ENCODE measurements at regions not wholly inside any gene's neighbourhood (a gene's known extent, or its start where the extent isn't known, plus 50 kb on each side); places are given as distances from the start of the nearest gene placed in this dataset.

DNA sequence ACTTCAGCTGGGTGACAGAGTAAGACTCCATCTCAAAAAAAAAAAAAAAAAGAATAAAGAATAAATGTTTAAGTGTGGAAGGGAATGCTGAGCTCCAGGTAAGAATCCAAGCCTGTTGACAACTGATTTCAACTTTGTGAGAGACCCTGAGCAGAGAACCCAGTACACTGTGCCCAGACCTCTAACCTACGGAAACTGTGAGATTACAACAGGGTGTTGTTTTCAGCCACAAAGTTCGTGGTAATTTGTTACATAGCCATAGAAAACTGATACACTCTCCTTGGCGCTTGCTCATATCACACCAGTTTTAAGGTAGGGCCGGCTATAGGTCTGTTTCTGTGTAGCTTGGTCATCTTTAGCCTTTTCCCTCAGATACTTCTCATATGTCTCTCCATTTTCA lies 98.4 kb upstream of the PAPOLG start:
- Mint-ChIP-seq H3K27ac (no peak overlapping the region), H3K4me1 (ENCODE audit: low read depth) (no peaks in the 10 kb centered on the region), H3K9me3 (no peaks in the 10 kb centered on the region), H3K27me3 (peaks cover 3% of the 10 kb centered on the region), H3K4me3 (no peak overlapping the region), H3K36me3 (ENCODE audit: low read depth) (no peaks in the 10 kb centered on the region)
- Histone ChIP-seq H3K9me3 (ENCODE audit: control insufficient read depth in 1 of 2, insufficient read depth in 1 of 2, low read length in 2 of 2) (no peaks in the 10 kb centered on the region), H3K4me1 (ENCODE audit: insufficient read depth, low read length) (no peaks in the 10 kb centered on the region), H3K27ac (ENCODE audit: low read depth in 1 of 2, low read length in 2 of 2) (no peak overlapping the region), H3K4me3 (ENCODE audit: low read length) (no peak overlapping the region), H3K27me3 (ENCODE audit: control insufficient read depth in 1 of 2, insufficient read depth in 2 of 2, low read length in 2 of 2) (peaks cover 0 to 2% of the 10 kb centered on the region in 2 experiments), H3K36me3 (ENCODE audit: insufficient read depth, low read length) (no peaks in the 10 kb centered on the region)
- intact Hi-C loops (cut with DNase I, micrococcal nuclease), result no loop called here
- POLR2A ChIA-PET, result no interaction called here
- TF ChIP-seq, protein P1, sequence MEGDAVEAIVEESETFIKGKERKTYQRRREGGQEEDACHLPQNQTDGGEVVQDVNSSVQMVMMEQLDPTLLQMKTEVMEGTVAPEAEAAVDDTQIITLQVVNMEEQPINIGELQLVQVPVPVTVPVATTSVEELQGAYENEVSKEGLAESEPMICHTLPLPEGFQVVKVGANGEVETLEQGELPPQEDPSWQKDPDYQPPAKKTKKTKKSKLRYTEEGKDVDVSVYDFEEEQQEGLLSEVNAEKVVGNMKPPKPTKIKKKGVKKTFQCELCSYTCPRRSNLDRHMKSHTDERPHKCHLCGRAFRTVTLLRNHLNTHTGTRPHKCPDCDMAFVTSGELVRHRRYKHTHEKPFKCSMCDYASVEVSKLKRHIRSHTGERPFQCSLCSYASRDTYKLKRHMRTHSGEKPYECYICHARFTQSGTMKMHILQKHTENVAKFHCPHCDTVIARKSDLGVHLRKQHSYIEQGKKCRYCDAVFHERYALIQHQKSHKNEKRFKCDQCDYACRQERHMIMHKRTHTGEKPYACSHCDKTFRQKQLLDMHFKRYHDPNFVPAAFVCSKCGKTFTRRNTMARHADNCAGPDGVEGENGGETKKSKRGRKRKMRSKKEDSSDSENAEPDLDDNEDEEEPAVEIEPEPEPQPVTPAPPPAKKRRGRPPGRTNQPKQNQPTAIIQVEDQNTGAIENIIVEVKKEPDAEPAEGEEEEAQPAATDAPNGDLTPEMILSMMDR (IDR thresholded peaks at IDR 0.05), result no peak
- CTCF ChIA-PET, result no interaction called here
- DNase-seq (no peak), ATAC-seq (ENCODE audit: poor library complexity) (no peak)

DNA sequence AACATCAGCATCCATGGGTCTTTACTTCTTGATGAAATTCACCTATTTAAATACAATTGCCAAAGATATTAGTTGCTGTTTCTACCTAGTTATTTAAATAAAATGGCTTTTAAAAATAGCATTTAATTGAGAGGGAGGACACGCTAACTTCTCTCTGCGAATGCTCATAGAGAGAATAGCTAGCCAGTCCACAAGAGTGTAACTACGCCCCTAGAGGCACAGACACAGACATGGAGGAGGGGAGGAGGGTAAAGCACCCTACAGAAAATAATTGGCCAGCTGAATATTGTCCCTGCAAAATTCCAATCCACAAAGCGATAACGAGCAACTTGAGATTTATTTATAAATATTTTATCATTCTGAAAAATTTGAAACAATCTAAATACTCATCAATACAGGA lies 97.0 kb upstream of the PAPOLG start:
- CTCF ChIA-PET, result no interaction called here
- Histone ChIP-seq H3K27me3 (ENCODE audit: control insufficient read depth in 1 of 2, insufficient read depth in 2 of 2, low read length in 2 of 2) (no peaks in the 10 kb centered on the region), H3K9me3 (ENCODE audit: control insufficient read depth in 1 of 2, insufficient read depth in 1 of 2, low read length in 2 of 2) (no peaks in the 10 kb centered on the region), H3K36me3 (ENCODE audit: insufficient read depth, low read length) (no peaks in the 10 kb centered on the region), H3K4me1 (ENCODE audit: insufficient read depth, low read length) (no peaks in the 10 kb centered on the region), H3K27ac (ENCODE audit: low read depth in 1 of 2, low read length in 2 of 2) (no peak overlapping the region), H3K4me3 (ENCODE audit: low read length) (no peak overlapping the region)
- intact Hi-C loops (cut with DNase I, micrococcal nuclease), result no loop called here
- Mint-ChIP-seq H3K36me3 (ENCODE audit: low read depth) (no peaks in the 10 kb centered on the region), H3K4me3 (no peak overlapping the region), H3K9me3 (no peaks in the 10 kb centered on the region), H3K27me3 (peaks cover 3% of the 10 kb centered on the region), H3K4me1 (ENCODE audit: low read depth) (no peaks in the 10 kb centered on the region), H3K27ac (no peak overlapping the region)
- no peak for ATAC-seq (ENCODE audit: poor library complexity)
- DNase-seq, result no peak
- POLR2A ChIA-PET, result no interaction called here
- TF ChIP-seq, protein P1 (IDR thresholded peaks at IDR 0.05), result no peak

DNA sequence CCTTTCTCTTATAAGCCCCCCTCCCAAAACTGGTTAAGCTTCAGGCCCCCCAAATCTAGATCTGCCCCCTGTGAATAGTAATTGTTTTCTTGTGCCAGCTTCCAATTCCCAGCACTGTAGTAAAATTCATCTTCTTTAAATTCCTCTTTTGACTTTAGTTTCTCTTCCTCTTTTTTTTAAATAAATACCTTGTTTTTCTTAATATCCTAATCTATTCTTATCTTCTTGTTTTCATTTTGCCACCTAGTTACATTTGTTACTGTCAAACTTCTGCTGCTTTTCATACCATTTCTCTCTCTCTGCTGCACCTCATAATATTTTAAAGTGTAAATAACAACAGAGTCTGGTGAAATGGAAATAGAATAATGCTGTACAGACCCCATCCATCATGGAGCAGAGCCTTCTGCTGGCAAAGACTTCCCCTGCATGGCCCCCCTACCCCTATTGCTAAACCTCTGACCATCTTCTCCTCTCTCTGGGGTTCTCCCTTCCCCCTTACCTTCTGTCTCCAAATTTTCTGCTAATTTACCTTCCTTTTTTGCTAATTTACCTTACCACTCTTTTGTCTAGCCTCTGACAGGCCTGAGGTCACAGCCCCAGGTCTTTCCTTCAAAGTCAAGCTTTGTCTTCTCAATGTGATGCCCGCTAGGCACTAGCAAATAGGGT lies 94.9 kb upstream of the PAPOLG start:
- intact Hi-C loops (cut with DNase I, micrococcal nuclease), result no loop called here
- no peak overlapping the region for H3K27ac Mint-ChIP-seq
- no peak overlapping the region for H3K4me3 ChIP-seq (ENCODE audit: low read length)
- ATAC-seq (ENCODE audit: poor library complexity) (no peak), DNase-seq (no peak)
- no peaks in the 10 kb centered on the region for H3K4me1 ChIP-seq (ENCODE audit: insufficient read depth, low read length)
- peaks cover 0 to 3% of the 10 kb centered on the region in 2 experiments for H3K27me3 ChIP-seq (ENCODE audit: control insufficient read depth in 1 of 2, insufficient read depth in 2 of 2, low read length in 2 of 2)
- H3K4me3 Mint-ChIP-seq, result no peak overlapping the region
- no peak overlapping the region for H3K27ac ChIP-seq (ENCODE audit: low read depth in 1 of 2, low read length in 2 of 2)
- H3K4me1 Mint-ChIP-seq (ENCODE audit: low read depth), result no peaks in the 10 kb centered on the region
- TF ChIP-seq, protein P1 (IDR thresholded peaks at IDR 0.05), result no peak
- H3K27me3 Mint-ChIP-seq, result peaks cover 3% of the 10 kb centered on the region
- no peaks in the 10 kb centered on the region for H3K36me3 ChIP-seq (ENCODE audit: insufficient read depth, low read length)
- no peaks in the 10 kb centered on the region for H3K9me3 Mint-ChIP-seq
- CTCF ChIA-PET, result no interaction called here
- H3K9me3 ChIP-seq (ENCODE audit: control insufficient read depth in 1 of 2, insufficient read depth in 1 of 2, low read length in 2 of 2), result no peaks in the 10 kb centered on the region
- H3K36me3 Mint-ChIP-seq (ENCODE audit: low read depth), result no peaks in the 10 kb centered on the region
- POLR2A ChIA-PET, result no interaction called here

All from CD4-positive, alpha-beta T cell (primary cell).